ENCODE measurements at regions not wholly inside any gene's neighbourhood (a gene's known extent, or its start where the extent isn't known, plus 50 kb on each side); places are given as distances from the start of the nearest gene placed in this dataset.
"Not testable (repeated sequence)": the region's sequence is repeated elsewhere in the genome, so short reads cannot be mapped to it uniquely, and the experiment has no call there.

GRCh38 chr22:23437779-23438178, 142.3 kb downstream of the IGLL1 start:
- DNase-seq (ENCODE audit: low read depth): no peak

GRCh38 chr22:23437107-23437395, 143.0 kb downstream of the IGLL1 start:
- DNase-seq (ENCODE audit: low read depth): not testable (repeated sequence)

GRCh38 chr22:23436354-23437106, 143.6 kb downstream of the IGLL1 start:
- not testable (repeated sequence) for DNase-seq (ENCODE audit: low read depth)

GRCh38 chr22:23435186-23435585, 144.9 kb downstream of the IGLL1 start:
- DNase-seq (ENCODE audit: low read depth): not testable (repeated sequence)

GRCh38 chr22:23434198-23434830, 145.8 kb downstream of the IGLL1 start:
- not testable (repeated sequence) for DNase-seq (ENCODE audit: low read depth)

GRCh38 chr22:23433127-23434005, 146.7 kb downstream of the IGLL1 start:
- DNase-seq (ENCODE audit: low read depth): peak; percentile 4

- DNase-seq (ENCODE audit: low read depth): not testable (repeated sequence)
Measured at GRCh38 chr22:23432719-23433118, 147.4 kb downstream of the IGLL1 start.

- no peak for DNase-seq (ENCODE audit: low read depth)
Measured at GRCh38 chr22:23431337-23432072, 148.6 kb downstream of the IGLL1 start.

- not testable (repeated sequence) for DNase-seq (ENCODE audit: low read depth)
Measured at GRCh38 chr22:23424551-23425068, 155.5 kb downstream of the IGLL1 start.

- DNase-seq (ENCODE audit: low read depth): no peak
Measured at GRCh38 chr22:23424031-23424430, 156.1 kb downstream of the IGLL1 start.

GRCh38 chr22:23422281-23422680, 157.8 kb downstream of the IGLL1 start:
- not testable (repeated sequence) for DNase-seq (ENCODE audit: low read depth)

- not testable (repeated sequence) for DNase-seq (ENCODE audit: low read depth)
Measured at GRCh38 chr22:23421300-23421699, 158.8 kb downstream of the IGLL1 start.

- DNase-seq (ENCODE audit: low read depth): no peak
Measured at GRCh38 chr22:23419931-23420330, 160.2 kb downstream of the IGLL1 start.

GRCh38 chr22:23419171-23419570, 160.9 kb downstream of the IGLL1 start:
- peak; percentile 6 for DNase-seq (ENCODE audit: low read depth)

- DNase-seq (ENCODE audit: low read depth): no peak
Measured at GRCh38 chr22:23418159-23418788, 161.8 kb downstream of the IGLL1 start.

- peak; percentile 64 for DNase-seq (ENCODE audit: low read depth)
Measured at GRCh38 chr22:23417327-23417726, 162.8 kb downstream of the IGLL1 start.

- DNase-seq (ENCODE audit: low read depth): not testable (repeated sequence)
Measured at GRCh38 chr22:23416169-23416690, 163.9 kb downstream of the IGLL1 start.

- no peak for DNase-seq (ENCODE audit: low read depth)
Measured at GRCh38 chr22:23415490-23415851, 164.6 kb downstream of the IGLL1 start.

GRCh38 chr22:23414727-23415489, 165.2 kb downstream of the IGLL1 start:
- DNase-seq (ENCODE audit: low read depth): no peak

GRCh38 chr22:23411739-23412138, 168.4 kb downstream of the IGLL1 start:
- no peak for DNase-seq (ENCODE audit: low read depth)
